ENCODE measurements at regions not wholly inside any gene's neighbourhood (a gene's known extent, or its start where the extent isn't known, plus 50 kb on each side); places are given as distances from the start of the nearest gene placed in this dataset.
"Not testable (repeated sequence)": the region's sequence is repeated elsewhere in the genome, so short reads cannot be mapped to it uniquely, and the experiment has no call there.

- DNase-seq = no peak
- Histone ChIP-seq H3K36me3 (no peaks in the 10 kb centered on the region), H3K4me1 (peaks cover 0 to 35% (median 28%) of the 10 kb centered on the region in 4 donors), H3K27me3 (no peaks in the 10 kb centered on the region), H3K4me3 (no peak overlapping the region), H3K9me3 (peaks cover 0 to 6% of the 10 kb centered on the region in 2 donors), H3K27ac (peak overlapping the region; percentile 11 to 75 (median 55))
- WGBS, 2 donors (ENCODE audit: low coverage in 1 of 2) = 71 to 86% methylated on average over 6 to 7 of the region's 7 CpGs
- intact Hi-C loops (cut with DNase I; ENCODE audit: low total_unique reads) (loop anchor here (5.0 kb wide), 1 partner anchor 94 kb away; no protein-coding TSS in a partner anchor), in situ Hi-C loops (cut with MboI; ENCODE audit: low pct_ligation_motif_present in 1 of 4, low pct_unique_long_range_greater_than_20kb in 1 of 4, low sequenced_read_pairs in 3 of 4) (loop anchor here (5.0 to 25.0 kb wide), 6 partner anchors 92 to 164 kb away; no protein-coding TSS in a partner anchor)
- no peak for TF ChIP-seq POLR2A (IDR thresholded peaks at IDR 0.05)
- TF ChIP-seq POLR2AphosphoS5 (IDR thresholded peaks at IDR 0.05) = no peak
- no peak for TF ChIP-seq EP300 (IDR thresholded peaks at IDR 0.05; ENCODE audit: low read depth)
- TF ChIP-seq, protein P1, sequence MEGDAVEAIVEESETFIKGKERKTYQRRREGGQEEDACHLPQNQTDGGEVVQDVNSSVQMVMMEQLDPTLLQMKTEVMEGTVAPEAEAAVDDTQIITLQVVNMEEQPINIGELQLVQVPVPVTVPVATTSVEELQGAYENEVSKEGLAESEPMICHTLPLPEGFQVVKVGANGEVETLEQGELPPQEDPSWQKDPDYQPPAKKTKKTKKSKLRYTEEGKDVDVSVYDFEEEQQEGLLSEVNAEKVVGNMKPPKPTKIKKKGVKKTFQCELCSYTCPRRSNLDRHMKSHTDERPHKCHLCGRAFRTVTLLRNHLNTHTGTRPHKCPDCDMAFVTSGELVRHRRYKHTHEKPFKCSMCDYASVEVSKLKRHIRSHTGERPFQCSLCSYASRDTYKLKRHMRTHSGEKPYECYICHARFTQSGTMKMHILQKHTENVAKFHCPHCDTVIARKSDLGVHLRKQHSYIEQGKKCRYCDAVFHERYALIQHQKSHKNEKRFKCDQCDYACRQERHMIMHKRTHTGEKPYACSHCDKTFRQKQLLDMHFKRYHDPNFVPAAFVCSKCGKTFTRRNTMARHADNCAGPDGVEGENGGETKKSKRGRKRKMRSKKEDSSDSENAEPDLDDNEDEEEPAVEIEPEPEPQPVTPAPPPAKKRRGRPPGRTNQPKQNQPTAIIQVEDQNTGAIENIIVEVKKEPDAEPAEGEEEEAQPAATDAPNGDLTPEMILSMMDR (IDR thresholded peaks at IDR 0.05) = no peak
Observed at GRCh38 chr17:77332981-77333685, 192.4 kb downstream of the SEC14L1 start.

DNA sequence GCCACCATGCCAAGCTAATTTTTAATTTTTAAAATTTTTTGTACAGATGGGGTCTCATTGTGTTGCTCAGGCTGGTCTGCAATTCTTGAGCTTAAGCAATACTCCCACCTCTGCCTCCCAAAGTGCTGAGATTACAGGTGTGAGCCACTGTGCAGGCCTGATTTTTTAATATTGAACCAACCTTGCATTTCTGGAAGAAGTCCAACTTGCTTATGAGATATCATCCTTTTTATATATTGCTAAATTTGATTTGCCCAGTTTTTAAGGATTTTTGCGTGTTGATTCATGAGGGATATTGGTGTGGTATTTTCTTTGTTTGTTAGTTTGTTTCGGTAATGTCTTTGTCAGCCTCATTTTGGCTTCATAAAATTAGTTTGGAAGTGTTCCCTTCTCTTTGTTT is 196.4 kb downstream of the SEC14L1 start:
- WGBS, 2 donors (ENCODE audit: low coverage in 1 of 2) = 97 to 100% methylated on average over 2 of the region's 2 CpGs
- no peak for DNase-seq
- peaks cover 0 to 6% of the 10 kb centered on the region in 2 donors for H3K9me3 ChIP-seq
- no peak overlapping the region for H3K4me3 ChIP-seq
- H3K27me3 ChIP-seq = no peaks in the 10 kb centered on the region
- H3K36me3 ChIP-seq = no peaks in the 10 kb centered on the region
- in situ Hi-C loops (cut with MboI; ENCODE audit: low pct_ligation_motif_present in 1 of 4, low pct_unique_long_range_greater_than_20kb in 1 of 4, low sequenced_read_pairs in 3 of 4) (loop anchor here in 3 of 4 donors (10.0 to 25.0 kb wide), 4 partner anchors 88 to 158 kb away; no protein-coding TSS in a partner anchor), intact Hi-C loops (cut with DNase I; ENCODE audit: low total_unique reads) (no loop called here)
- no peak for TF ChIP-seq POLR2AphosphoS5 (IDR thresholded peaks at IDR 0.05)
- TF ChIP-seq, protein P1 (IDR thresholded peaks at IDR 0.05) = no peak
- TF ChIP-seq POLR2A (IDR thresholded peaks at IDR 0.05) = no peak
- TF ChIP-seq EP300 (IDR thresholded peaks at IDR 0.05; ENCODE audit: low read depth) = no peak
- no peak overlapping the region for H3K27ac ChIP-seq
- peaks cover 0 to 30% (median 11%) of the 10 kb centered on the region in 4 donors for H3K4me1 ChIP-seq

DNA sequence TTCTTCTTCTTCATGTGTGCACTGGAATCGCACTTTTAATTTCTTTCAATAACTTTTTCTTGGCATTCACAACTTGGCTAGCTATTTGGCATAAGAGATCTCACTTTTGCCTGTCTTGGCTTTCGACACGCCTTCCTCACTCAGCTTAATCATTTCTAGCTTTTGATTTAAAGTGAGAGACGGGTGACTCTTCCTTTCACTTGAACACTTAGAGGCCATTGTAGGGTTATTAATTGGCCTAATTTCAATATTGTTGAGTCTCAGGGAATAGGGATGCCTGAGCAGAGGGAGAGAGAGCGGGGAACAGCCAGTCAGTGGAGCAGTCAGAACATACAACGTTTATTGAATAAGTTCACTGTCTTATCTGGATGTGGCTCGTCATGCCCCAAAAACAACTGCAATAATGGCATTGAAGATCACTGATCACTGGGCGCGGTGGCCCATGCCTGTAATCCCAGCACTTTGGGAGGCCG is 200.3 kb downstream of the SEC14L1 start:
- intact Hi-C loops (cut with DNase I; ENCODE audit: low total_unique reads) = loop anchor here (10.0 kb wide), 1 partner anchor 1974 kb away; no protein-coding TSS in a partner anchor
- peak overlapping the region in 2 of 4 donors; percentile 29 to 68 for H3K27ac ChIP-seq
- no peak for DNase-seq

GRCh38 chr17:77342656-77342990 is 201.9 kb downstream of the SEC14L1 start:
- in situ Hi-C loops (cut with MboI; ENCODE audit: low pct_ligation_motif_present in 1 of 4, low pct_unique_long_range_greater_than_20kb in 1 of 4, low sequenced_read_pairs in 3 of 4) = loop anchor here in 2 of 4 donors (25.0 kb wide), 2 partner anchors 95 to 145 kb away; no protein-coding TSS in a partner anchor
- not testable (repeated sequence) for H3K27me3 ChIP-seq, H3K4me3 ChIP-seq, H3K9me3 ChIP-seq, DNase-seq, H3K36me3 ChIP-seq
- Histone ChIP-seq H3K27ac (peak overlapping the region; percentile 14 to 55 (median 31)), H3K4me1 (peaks cover 0 to 29% (median 4%) of the 10 kb centered on the region in 4 donors)
- WGBS, 2 donors (ENCODE audit: low coverage in 1 of 2) = 54 to 100% methylated on average over 1 to 8 of the region's 8 CpGs
- intact Hi-C loops (cut with DNase I; ENCODE audit: low total_unique reads) = loop anchor here (10.0 kb wide), 1 partner anchor 1972 kb away; no protein-coding TSS in a partner anchor

More for the DNA sequence above, 200.3 kb downstream of the SEC14L1 start:
- in situ Hi-C loops (cut with MboI; ENCODE audit: low pct_ligation_motif_present in 1 of 4, low pct_unique_long_range_greater_than_20kb in 1 of 4, low sequenced_read_pairs in 3 of 4) = loop anchor here in 2 of 4 donors (25.0 kb wide), 2 partner anchors 96 to 146 kb away; no protein-coding TSS in a partner anchor
- Histone ChIP-seq H3K9me3 (peaks cover 0 to 6% of the 10 kb centered on the region in 2 donors), H3K4me3 (no peak overlapping the region), H3K4me1 (peaks cover 0 to 29% (median 4%) of the 10 kb centered on the region in 4 donors), H3K36me3 (no peaks in the 10 kb centered on the region), H3K27me3 (no peaks in the 10 kb centered on the region)
- WGBS, 2 donors (ENCODE audit: low coverage in 1 of 2) = 43 to 60% methylated on average over 5 to 10 of the region's 10 CpGs
- TF ChIP-seq, protein P1 (IDR thresholded peaks at IDR 0.05) = no peak
- TF ChIP-seq EP300 (IDR thresholded peaks at IDR 0.05; ENCODE audit: low read depth) (no peak), POLR2AphosphoS5 (IDR thresholded peaks at IDR 0.05) (no peak), POLR2A (IDR thresholded peaks at IDR 0.05) (no peak)

All from transverse colon (tissue), 4 donors.